ENCODE measurements at regions not wholly inside any gene's neighbourhood (a gene's known extent, or its start where the extent isn't known, plus 50 kb on each side); places are given as distances from the start of the nearest gene placed in this dataset.

- POLR2A ChIA-PET: no interaction called here
- CTCF ChIA-PET: interaction anchor here (2.3 kb wide), 1 partner anchor 223 kb away, joined by 6 read pairs; no protein-coding TSS in a partner anchor
Observed at GRCh38 chr15:99481113-99481950, 84.5 kb upstream of the MEF2A start.

GRCh38 chr15:99481951-99482230 lies 83.9 kb upstream of the MEF2A start:
- no peak overlapping the region for H3K4me3 ChIP-seq (ENCODE audit: low read depth, low read length)
- ChIA-PET POLR2A (no interaction called here), CTCF (interaction anchor here (2.3 kb wide), 1 partner anchor 222 kb away, joined by 6 read pairs; no protein-coding TSS in a partner anchor)
- no peak for DNase-seq (ENCODE audit: low read depth)
- no peaks in the 10 kb centered on the region for H3K36me3 ChIP-seq (ENCODE audit: control insufficient read depth, insufficient read depth, low read length)
- TF ChIP-seq, protein P1, sequence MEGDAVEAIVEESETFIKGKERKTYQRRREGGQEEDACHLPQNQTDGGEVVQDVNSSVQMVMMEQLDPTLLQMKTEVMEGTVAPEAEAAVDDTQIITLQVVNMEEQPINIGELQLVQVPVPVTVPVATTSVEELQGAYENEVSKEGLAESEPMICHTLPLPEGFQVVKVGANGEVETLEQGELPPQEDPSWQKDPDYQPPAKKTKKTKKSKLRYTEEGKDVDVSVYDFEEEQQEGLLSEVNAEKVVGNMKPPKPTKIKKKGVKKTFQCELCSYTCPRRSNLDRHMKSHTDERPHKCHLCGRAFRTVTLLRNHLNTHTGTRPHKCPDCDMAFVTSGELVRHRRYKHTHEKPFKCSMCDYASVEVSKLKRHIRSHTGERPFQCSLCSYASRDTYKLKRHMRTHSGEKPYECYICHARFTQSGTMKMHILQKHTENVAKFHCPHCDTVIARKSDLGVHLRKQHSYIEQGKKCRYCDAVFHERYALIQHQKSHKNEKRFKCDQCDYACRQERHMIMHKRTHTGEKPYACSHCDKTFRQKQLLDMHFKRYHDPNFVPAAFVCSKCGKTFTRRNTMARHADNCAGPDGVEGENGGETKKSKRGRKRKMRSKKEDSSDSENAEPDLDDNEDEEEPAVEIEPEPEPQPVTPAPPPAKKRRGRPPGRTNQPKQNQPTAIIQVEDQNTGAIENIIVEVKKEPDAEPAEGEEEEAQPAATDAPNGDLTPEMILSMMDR (IDR thresholded peaks at IDR 0.05; ENCODE audit: insufficient read depth, low read depth, low read length): no peak
- no peaks in the 10 kb centered on the region for H3K27me3 ChIP-seq (ENCODE audit: control insufficient read depth, insufficient read depth, low read length)

More at GRCh38 chr15:99481113-99481950, 84.5 kb upstream of the MEF2A start:
- DNase-seq (ENCODE audit: low read depth): no peak
- TF ChIP-seq, protein P1 (IDR thresholded peaks at IDR 0.05; ENCODE audit: insufficient read depth, low read depth, low read length): no peak
- Histone ChIP-seq H3K36me3 (ENCODE audit: control insufficient read depth, insufficient read depth, low read length) (no peaks in the 10 kb centered on the region), H3K27me3 (ENCODE audit: control insufficient read depth, insufficient read depth, low read length) (no peaks in the 10 kb centered on the region), H3K4me3 (ENCODE audit: low read depth, low read length) (no peak overlapping the region)

DNA sequence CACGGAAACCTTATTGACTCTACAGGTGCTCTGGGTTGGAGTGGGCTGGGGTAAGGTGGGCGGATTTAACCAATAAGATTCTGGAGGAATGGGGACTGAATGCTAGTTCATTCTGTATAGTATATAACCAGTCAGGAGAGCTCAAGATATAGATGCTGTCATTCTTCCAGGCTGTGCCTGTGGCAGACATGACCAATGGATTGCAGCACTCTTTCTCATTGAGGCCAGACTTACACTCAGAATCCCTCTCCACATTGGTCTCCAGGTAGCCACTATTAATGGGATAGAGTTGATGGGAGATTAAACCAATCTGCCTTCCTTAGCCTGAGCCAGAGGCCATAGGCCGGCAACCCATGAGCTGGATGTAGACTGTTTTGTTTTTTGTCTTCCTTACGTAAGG lies 82.8 kb upstream of the MEF2A start:
- TF ChIP-seq, protein P1 (IDR thresholded peaks at IDR 0.05; ENCODE audit: insufficient read depth, low read depth, low read length): no peak
- Histone ChIP-seq H3K27me3 (ENCODE audit: control insufficient read depth, insufficient read depth, low read length) (no peaks in the 10 kb centered on the region), H3K36me3 (ENCODE audit: control insufficient read depth, insufficient read depth, low read length) (no peaks in the 10 kb centered on the region), H3K4me3 (ENCODE audit: low read depth, low read length) (no peak overlapping the region)
- ChIA-PET POLR2A (interaction anchor here (0.6 kb wide), 1 partner anchor 360 kb away, joined by 3 read pairs; no protein-coding TSS in a partner anchor), CTCF (interaction anchor here (1.2 to 2.3 kb wide), 2 partner anchors 180 to 221 kb away, joined by 3 to 6 read pairs; no protein-coding TSS in a partner anchor)
- DNase-seq (ENCODE audit: low read depth): no peak

GRCh38 chr15:99485153-99485961 lies 80.4 kb upstream of the MEF2A start:
- Histone ChIP-seq H3K36me3 (ENCODE audit: control insufficient read depth, insufficient read depth, low read length) (no peaks in the 10 kb centered on the region), H3K27me3 (ENCODE audit: control insufficient read depth, insufficient read depth, low read length) (peaks cover 3% of the 10 kb centered on the region; the same call in 1 of the 2 replicates), H3K4me3 (ENCODE audit: low read depth, low read length) (no peak overlapping the region)
- DNase-seq (ENCODE audit: low read depth): no peak
- TF ChIP-seq, protein P1 (IDR thresholded peaks at IDR 0.05; ENCODE audit: insufficient read depth, low read depth, low read length): no peak
- POLR2A ChIA-PET: interaction anchor here (1.4 kb wide), 1 partner anchor 9 kb away, joined by 5 read pairs; no protein-coding TSS in a partner anchor
- CTCF ChIA-PET: interaction anchor here (1.0 to 2.6 kb wide), 2 partner anchors 76 to 219 kb away, joined by 3 to 10 read pairs; no protein-coding TSS in a partner anchor

DNA sequence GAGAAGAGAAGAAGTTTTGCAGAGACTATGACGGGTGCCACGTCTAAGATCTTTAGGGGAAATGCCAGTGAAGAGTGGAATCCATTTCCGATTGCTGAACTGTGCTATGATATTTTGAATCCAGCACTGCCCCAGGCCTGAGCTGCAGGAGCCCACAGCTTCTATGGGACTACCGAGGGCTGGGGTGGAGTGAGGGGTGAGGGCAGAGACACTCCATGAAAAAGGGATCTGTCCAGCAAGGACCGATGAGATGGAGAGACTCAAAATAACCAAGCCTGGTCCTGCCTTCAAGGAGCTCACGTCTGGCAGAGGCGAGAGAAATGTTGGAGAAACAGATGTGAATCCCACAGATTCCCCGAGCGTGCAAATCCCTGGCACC lies 79.8 kb upstream of the MEF2A start:
- Histone ChIP-seq H3K36me3 (ENCODE audit: control insufficient read depth, insufficient read depth, low read length) (no peaks in the 10 kb centered on the region), H3K4me3 (ENCODE audit: low read depth, low read length) (peak overlapping the region; percentile 18; the same call in 1 of the 2 replicates), H3K27me3 (ENCODE audit: control insufficient read depth, insufficient read depth, low read length) (peaks cover 3% of the 10 kb centered on the region; the same call in 1 of the 2 replicates)
- ChIA-PET CTCF (interaction anchor here (1.0 to 2.6 kb wide), 4 partner anchors 31 to 218 kb away, joined by 3 to 10 read pairs (median 4); no protein-coding TSS in a partner anchor), POLR2A (interaction anchor here (1.4 kb wide), 1 partner anchor 10 kb away, joined by 5 read pairs; no protein-coding TSS in a partner anchor)
- no peak for DNase-seq (ENCODE audit: low read depth)
- TF ChIP-seq, protein P1 (IDR thresholded peaks at IDR 0.05; ENCODE audit: insufficient read depth, low read depth, low read length): no peak

All from BJ (cell line).